SK-N-SH (cell line): ENCODE measurements at regions not wholly inside any gene's neighbourhood (a gene's known extent, or its start where the extent isn't known, plus 50 kb on each side); places are given as distances from the start of the nearest gene placed in this dataset.

ENCODE experiments used
- CTCF ChIA-PET: fragments of 300-600, 350-600 bp; formaldehyde crosslinking; extraction: SDS; loops from one replicate; lab custom pipeline; 2021; lab: Yijun Ruan, JAX
- POLR2A ChIA-PET: fragments of 350-600 bp; sonication (Branson Sonifier 250); formaldehyde crosslinking; extraction: SDS; loops from one replicate; lab custom pipeline; 2020; ENCODE audit warnings: antibody characterized with exemption, inconsistent platforms; lab: Yijun Ruan, JAX
- DNase-seq: peaks from one replicate; pipeline ENCODE4 v3.0.0; 2012
- H2AFZ ChIP-seq: fragments of 200-600 bp; sonication (generic); 2 replicates; pipeline ENCODE4 v1.8.1; 2016; ENCODE audit warnings: antibody characterized with exemption, mild to moderate bottlenecking, low read depth
- H3F3A ChIP-seq: fragments of 200-600 bp; sonication (generic); replicated peaks from 2 replicates; pipeline ENCODE3; 2016; ENCODE audit warnings: antibody characterized with exemption, mild to moderate bottlenecking; ENCODE audit not compliant: insufficient read depth
- H3K27ac ChIP-seq, 2 experiments: fragments of 200-500 bp in 1 of 2; fragments of 200-600 bp in 1 of 2; sonication (Bioruptor generic) in 1 of 2; sonication (generic), shearing (Covaris generic) in 1 of 2; 2 replicates each; pipeline versions ENCODE4 v1.5.1 to v1.6.1; 2014 to 2016; ENCODE audit warnings: low read depth in 2 of 2, inconsistent platforms in 1 of 2, low read length in 1 of 2, mild to moderate bottlenecking in 1 of 2, mixed read lengths in 1 of 2
- H3K27me3 ChIP-seq: fragments of 200-600 bp; sonication (generic), shearing (Covaris generic); 2 replicates; pipeline ENCODE4 v1.6.1; 2016; ENCODE audit warnings: mixed run types; ENCODE audit not compliant: insufficient read depth
- H3K36me3 ChIP-seq, 2 experiments: fragments of 200-500 bp in 1 of 2; fragments of 200-600 bp in 1 of 2; sonication (Bioruptor generic) in 1 of 2; sonication (generic) in 1 of 2; replicated peaks in 1 of 2; 2 replicates each; pipeline versions ENCODE3 to v1.5.1; 2014 to 2016; ENCODE audit warnings: low read length in 1 of 2, mild to moderate bottlenecking in 1 of 2; ENCODE audit not compliant: insufficient read depth in 2 of 2, control insufficient read depth in 1 of 2
- H3K4me1 ChIP-seq, 2 experiments: fragments of 200-500 bp in 1 of 2; fragments of 200-600 bp in 1 of 2; sonication (Bioruptor generic) in 1 of 2; sonication (generic), shearing (Covaris generic) in 1 of 2; 2 replicates each; pipeline versions ENCODE4 v1.5.1 to v1.6.1; 2014 to 2016; ENCODE audit warnings: low read depth in 1 of 2, low read length in 1 of 2, mixed run types in 1 of 2; ENCODE audit not compliant: insufficient read depth in 2 of 2, control insufficient read depth in 1 of 2
- H3K4me2 ChIP-seq: fragments of 200-600 bp; sonication (generic), shearing (Covaris generic); 2 replicates; pipeline ENCODE4 v1.6.1; 2017; ENCODE audit warnings: mixed run types
- H3K4me3 ChIP-seq, 2 experiments: fragments of 200-500 bp in 1 of 2; fragments of 200-600 bp in 1 of 2; sonication (Bioruptor generic) in 1 of 2; sonication (generic), shearing (Covaris generic) in 1 of 2; 2 replicates each; pipeline versions ENCODE4 v1.5.1 to v1.8.1; 2014 to 2016; ENCODE audit warnings: low read depth in 2 of 2, inconsistent platforms in 1 of 2, low read length in 1 of 2, mild to moderate bottlenecking in 1 of 2, mixed read lengths in 1 of 2, moderate library complexity in 1 of 2
- H3K79me2 ChIP-seq: fragments of 200-600 bp; sonication (generic); 2 replicates; pipeline ENCODE4 v1.8.1; 2017; ENCODE audit warnings: mild to moderate bottlenecking; ENCODE audit not compliant: insufficient read depth
- H3K9ac ChIP-seq: fragments of 200-600 bp; sonication (generic); 2 replicates; pipeline ENCODE4 v1.6.1; 2017; ENCODE audit warnings: mixed run types
- H3K9me2 ChIP-seq: fragments of 200-600 bp; sonication (generic); 2 replicates; pipeline ENCODE4 v1.6.1; 2017; ENCODE audit warnings: mixed run types
- H3K9me3 ChIP-seq: fragments of 200-600 bp; sonication (generic); 2 replicates; pipeline ENCODE4 v1.6.1; 2017; ENCODE audit warnings: mixed run types, mild to moderate bottlenecking, moderate library complexity
- H4K20me1 ChIP-seq: fragments of 200-600 bp; sonication (generic); 2 replicates; pipeline ENCODE4 v1.6.1; 2017; ENCODE audit warnings: mild to moderate bottlenecking, mixed run types; ENCODE audit not compliant: insufficient read depth
- CHD2 ChIP-seq: fragments of 150-350 bp; IDR thresholded peaks from 2 replicates; pipeline ENCODE4 v1.6.1; 2018; ENCODE audit warnings: low read length; ENCODE audit not compliant: partially characterized antibody
- CTCF ChIP-seq: fragments of 200-600 bp; sonication (generic); IDR thresholded peaks from 2 replicates; pipeline ENCODE4 v1.6.1; 2017; ENCODE audit warnings: antibody characterized with exemption, mild to moderate bottlenecking, moderate library complexity
- EZH2phosphoT487 ChIP-seq: fragments of 200-600 bp; sonication (generic); IDR thresholded peaks from 2 replicates; pipeline ENCODE4 v1.6.1; 2017; ENCODE audit warnings: low read depth, mixed run types, mild to moderate bottlenecking, antibody characterized with exemption, moderate library complexity, borderline replicate concordance
- GABPA ChIP-seq: IDR thresholded peaks from 2 replicates; pipeline ENCODE4 v1.4.0; 2012; ENCODE audit warnings: low read depth, mild to moderate bottlenecking
- JUND ChIP-seq: IDR thresholded peaks from 2 replicates; pipeline ENCODE4 v1.4.0; 2012
- MXI1 ChIP-seq: IDR thresholded peaks from 2 replicates; pipeline ENCODE4 v1.6.1; 2012; ENCODE audit warnings: mild to moderate bottlenecking, low read depth, low read length, improper control_type of control experiment
- POLR2AphosphoS5 ChIP-seq: IDR thresholded peaks from 2 replicates; pipeline ENCODE4 v1.6.1; 2012; ENCODE audit warnings: low read depth, low read length
- REST ChIP-seq: IDR thresholded peaks from 2 replicates; pipeline ENCODE4 v1.6.1; 2012; ENCODE audit warnings: mild to moderate bottlenecking, low read depth, low read length, moderate library complexity
- SIN3A ChIP-seq: IDR thresholded peaks from 2 replicates; pipeline ENCODE4 v1.6.1; 2012; ENCODE audit warnings: low read depth, mild to moderate bottlenecking, low read length, moderate library complexity, borderline replicate concordance
- SMC3 ChIP-seq: IDR thresholded peaks from 2 replicates; pipeline ENCODE4 v1.6.1; 2012; ENCODE audit warnings: low read depth, low read length, improper control_type of control experiment
- USF1 ChIP-seq: IDR thresholded peaks from 2 replicates; pipeline ENCODE4 v1.4.0; 2012; ENCODE audit warnings: low read depth, borderline replicate concordance
- WGBS: methylation state at CpG from one replicate; pipeline ENCODE4 v1.1.6; 2017; ENCODE audit warnings: low lambda C conversion rate; 5-methylcytosine and 5-hydroxymethylcytosine counted together

- no peaks in the 10 kb centered on the region for H3K9me2 ChIP-seq
Observed at GRCh38 chr2:41729800-41730364, 317.9 kb upstream of the PKDCC start.

More at GRCh38 chr2:41729800-41730364, 317.9 kb upstream of the PKDCC start:
- POLR2A ChIA-PET: no interaction called here
- H2AFZ ChIP-seq: no peak overlapping the region
- H3K9ac ChIP-seq: no peak overlapping the region
- no peaks in the 10 kb centered on the region for H3K9me3 ChIP-seq
- no peaks in the 10 kb centered on the region for H3F3A ChIP-seq
- no peak overlapping the region for H3K4me2 ChIP-seq
- 36% methylated on average over 11 of the region's 11 CpGs for WGBS
- TF ChIP-seq CTCF (no peak), REST (no peak), POLR2AphosphoS5 (no peak), MXI1 (no peak), CHD2 (no peak), JUND (no peak), GABPA (no peak), USF1 (no peak), SIN3A (no peak), SMC3 (no peak), EZH2phosphoT487 (no peak)
- CTCF ChIA-PET: no interaction called here
- H3K4me3 ChIP-seq: no peak overlapping the region
- no peaks in the 10 kb centered on the region; the same call in 1 of the 2 replicates for H3K27me3 ChIP-seq
- DNase-seq: no peak
- no peaks in the 10 kb centered on the region for H4K20me1 ChIP-seq
- no peaks in the 10 kb centered on the region for H3K4me1 ChIP-seq
- no peak overlapping the region for H3K27ac ChIP-seq
- no peaks in the 10 kb centered on the region for H3K79me2 ChIP-seq
- H3K36me3 ChIP-seq: no peaks in the 10 kb centered on the region
